ENCODE measurements at regions not wholly inside any gene's neighbourhood (a gene's known extent, or its start where the extent isn't known, plus 50 kb on each side); places are given as distances from the start of the nearest gene placed in this dataset.

GRCh38 chr15:97101572-97101971 is 771.1 kb downstream of the NR2F2 start:
- Histone ChIP-seq H3K36me3 (no peaks in the 10 kb centered on the region), H3K27me3 (no peaks in the 10 kb centered on the region), H3K27ac (no peak overlapping the region), H3K4me1 (no peaks in the 10 kb centered on the region), H3K9me3 (peaks cover 0 to 4% (median 0%) of the 10 kb centered on the region in 12 donors), H3K4me3 (no peak overlapping the region)
- no peak for DNase-seq
- no peak for TF ChIP-seq POLR2A (IDR thresholded peaks at IDR 0.05)
- no peak for TF ChIP-seq CTCF (IDR thresholded peaks at IDR 0.05)
- intact Hi-C loops (cut with DNase I): loop anchor here in 1 of 10 donors (10.0 kb wide), 1 partner anchor 67 kb away; no protein-coding TSS in a partner anchor
- no peak for ATAC-seq

GRCh38 chr15:97114900-97115760 is 784.6 kb downstream of the NR2F2 start:
- intact Hi-C loops (cut with DNase I): no loop called here
- Histone ChIP-seq H3K4me1 (peaks cover 0 to 8% (median 0%) of the 10 kb centered on the region in 12 donors), H3K4me3 (no peak overlapping the region), H3K27ac (no peak overlapping the region), H3K27me3 (no peaks in the 10 kb centered on the region), H3K9me3 (peaks cover 0 to 28% (median 5%) of the 10 kb centered on the region in 12 donors), H3K36me3 (no peaks in the 10 kb centered on the region)
- DNase-seq (peak in 1 of 5 donors; percentile 24), ATAC-seq (peak; percentile 69 to 91 (median 85))
- TF ChIP-seq POLR2A (IDR thresholded peaks at IDR 0.05) (no peak), CTCF (IDR thresholded peaks at IDR 0.05) (no peak)
- WGBS, 4 donors: 50 to 61% (median 51%) methylated on average over 9 of the region's 9 CpGs

- ATAC-seq (no peak), DNase-seq (no peak)
- Histone ChIP-seq H3K9me3 (peaks cover 0 to 28% (median 4%) of the 10 kb centered on the region in 12 donors), H3K27me3 (no peaks in the 10 kb centered on the region), H3K4me3 (no peak overlapping the region), H3K27ac (no peak overlapping the region), H3K4me1 (peaks cover 0 to 8% (median 0%) of the 10 kb centered on the region in 12 donors), H3K36me3 (no peaks in the 10 kb centered on the region)
- TF ChIP-seq CTCF (IDR thresholded peaks at IDR 0.05): no peak
- TF ChIP-seq POLR2A (IDR thresholded peaks at IDR 0.05): no peak
- WGBS, 4 donors: 79 to 91% (median 88%) methylated on average over 3 of the region's 3 CpGs
- intact Hi-C loops (cut with DNase I): no loop called here
Observed at GRCh38 chr15:97115761-97116070, 785.2 kb downstream of the NR2F2 start.

- WGBS, 4 donors: 87 to 93% (median 90%) methylated on average over 4 of the region's 4 CpGs
- DNase-seq (no peak), ATAC-seq (no peak)
- Histone ChIP-seq H3K36me3 (no peaks in the 10 kb centered on the region), H3K27me3 (no peaks in the 10 kb centered on the region), H3K27ac (no peak overlapping the region), H3K4me3 (no peak overlapping the region), H3K4me1 (no peaks in the 10 kb centered on the region), H3K9me3 (peaks cover 0 to 34% (median 6%) of the 10 kb centered on the region in 12 donors)
- intact Hi-C loops (cut with DNase I): loop anchor here in 1 of 10 donors (5.0 kb wide), 1 partner anchor 48 kb away; no protein-coding TSS in a partner anchor
- TF ChIP-seq POLR2A (IDR thresholded peaks at IDR 0.05) (no peak), CTCF (IDR thresholded peaks at IDR 0.05) (no peak)
Observed at GRCh38 chr15:97124790-97125189, 794.3 kb downstream of the NR2F2 start.

Data from heart left ventricle (tissue), 16 donors.